Endothelial cell of umbilical vein (primary cell): ENCODE measurements at regions not wholly inside any gene's neighbourhood (a gene's known extent, or its start where the extent isn't known, plus 50 kb on each side); places are given as distances from the start of the nearest gene placed in this dataset.

Experiments
- EZH2 ChIP-seq: IDR thresholded peaks from 2 replicates; pipeline ENCODE4 v1.6.1; 2012; ENCODE audit warnings: borderline replicate concordance, low read depth, mild to moderate bottlenecking, moderate library complexity, low read length, inconsistent platforms; ENCODE audit not compliant: severe bottlenecking
- GATA2 ChIP-seq: IDR thresholded peaks from 2 replicates; pipeline ENCODE4 v1.7.0; 2011; ENCODE audit warnings: low read depth, mild to moderate bottlenecking, moderate library complexity, mixed read lengths, low read length; ENCODE audit not compliant: insufficient read length, insufficient read depth
- MAX ChIP-seq: IDR thresholded peaks from 2 replicates; pipeline ENCODE4 v1.6.1; 2011; ENCODE audit not compliant: insufficient read depth, insufficient read length
- POLR2A ChIP-seq: IDR thresholded peaks from 2 replicates; pipeline ENCODE4 v1.6.1; 2012; ENCODE audit warnings: low read depth, mild to moderate bottlenecking, control low read depth, low read length
- POLR2AphosphoS5 ChIP-seq: IDR thresholded peaks from 2 replicates; pipeline ENCODE4 v1.6.1; 2012; ENCODE audit warnings: low read depth, mild to moderate bottlenecking, control low read depth, low read length, moderate library complexity; ENCODE audit not compliant: insufficient read depth
- TF ChIP-seq, protein P1 (sequence below), 2 donors: IDR thresholded peaks; 1 replicate in 1 of 2; 2 replicates in 1 of 2; pipeline ENCODE4 v1.5.1; 2011; ENCODE audit warnings: low read length in 2 of 2, mild to moderate bottlenecking in 2 of 2, moderate library complexity in 2 of 2, control low read depth in 1 of 2, inconsistent platforms in 1 of 2, low read depth in 1 of 2; ENCODE audit not compliant: insufficient read depth in 1 of 2; ENCODE audit errors: extremely low read depth in 1 of 2

- TF ChIP-seq, protein P1, sequence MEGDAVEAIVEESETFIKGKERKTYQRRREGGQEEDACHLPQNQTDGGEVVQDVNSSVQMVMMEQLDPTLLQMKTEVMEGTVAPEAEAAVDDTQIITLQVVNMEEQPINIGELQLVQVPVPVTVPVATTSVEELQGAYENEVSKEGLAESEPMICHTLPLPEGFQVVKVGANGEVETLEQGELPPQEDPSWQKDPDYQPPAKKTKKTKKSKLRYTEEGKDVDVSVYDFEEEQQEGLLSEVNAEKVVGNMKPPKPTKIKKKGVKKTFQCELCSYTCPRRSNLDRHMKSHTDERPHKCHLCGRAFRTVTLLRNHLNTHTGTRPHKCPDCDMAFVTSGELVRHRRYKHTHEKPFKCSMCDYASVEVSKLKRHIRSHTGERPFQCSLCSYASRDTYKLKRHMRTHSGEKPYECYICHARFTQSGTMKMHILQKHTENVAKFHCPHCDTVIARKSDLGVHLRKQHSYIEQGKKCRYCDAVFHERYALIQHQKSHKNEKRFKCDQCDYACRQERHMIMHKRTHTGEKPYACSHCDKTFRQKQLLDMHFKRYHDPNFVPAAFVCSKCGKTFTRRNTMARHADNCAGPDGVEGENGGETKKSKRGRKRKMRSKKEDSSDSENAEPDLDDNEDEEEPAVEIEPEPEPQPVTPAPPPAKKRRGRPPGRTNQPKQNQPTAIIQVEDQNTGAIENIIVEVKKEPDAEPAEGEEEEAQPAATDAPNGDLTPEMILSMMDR (IDR thresholded peaks at IDR 0.05; ENCODE audit: extremely low read depth in 1 of 2, insufficient read depth in 1 of 2, low read depth in 1 of 2, low read length in 2 of 2), result no peak
- TF ChIP-seq POLR2A, result no peak
- TF ChIP-seq EZH2, result no peak
- no peak for TF ChIP-seq POLR2AphosphoS5
- TF ChIP-seq MAX, result no peak
- TF ChIP-seq GATA2, result no peak
These were observed 59.8 kb upstream of the IYD start for GRCh38 chr6:150308812-150309645.
